Esophagus squamous epithelium (tissue), 4 donors: ENCODE measurements at regions not wholly inside any gene's neighbourhood (a gene's known extent, or its start where the extent isn't known, plus 50 kb on each side); places are given as distances from the start of the nearest gene placed in this dataset.

ENCODE experiments used
- CTCF ChIP-seq, 6 experiments: fragments of 450-650 bp in 4 of 6; fragments of 200-600 bp in 2 of 6; sonication (generic) in 2 of 6; IDR thresholded peaks; one replicate each; pipeline ENCODE4 v1.5.1; 2016 to 2019; ENCODE audit warnings: antibody characterized with exemption in 6 of 6, mild to moderate bottlenecking in 4 of 6, moderate library complexity in 4 of 6
- POLR2A ChIP-seq, 4 donors: fragments of 450-650 bp; IDR thresholded peaks; one replicate each; pipeline ENCODE4 v1.6.1; 2017; ENCODE audit warnings: antibody characterized with exemption in 4 of 4, mild to moderate bottlenecking in 4 of 4, moderate library complexity in 3 of 4

GRCh38 chr9:78806492-78807160, 509.7 kb downstream of the PSAT1 start:
- TF ChIP-seq CTCF (IDR thresholded peaks at IDR 0.05) = no peak
- TF ChIP-seq POLR2A (IDR thresholded peaks at IDR 0.05) = no peak
